ENCODE measurements at regions not wholly inside any gene's neighbourhood (a gene's known extent, or its start where the extent isn't known, plus 50 kb on each side); places are given as distances from the start of the nearest gene placed in this dataset.

- H3K27me3 ChIP-seq = peaks cover 3% of the 10 kb centered on the region
- H3K27ac ChIP-seq = no peak overlapping the region
- H3K79me2 ChIP-seq = no peaks in the 10 kb centered on the region
- no peaks in the 10 kb centered on the region for H3K9me3 ChIP-seq (ENCODE audit: low read depth)
- TF ChIP-seq EZH2 (IDR thresholded peaks at IDR 0.05; ENCODE audit: borderline replicate concordance) (no peak), EZH2phosphoT487 (IDR thresholded peaks at IDR 0.05; ENCODE audit: low read depth, severe bottlenecking, unreplicated experiment) (no peak), CTCF (IDR thresholded peaks at IDR 0.05; ENCODE audit: poor library complexity) (no peak)
- H3K9me2 ChIP-seq (replicated peaks; ENCODE audit: insufficient read depth) = no peaks in the 10 kb centered on the region
- no peak overlapping the region for H3K4me3 ChIP-seq
- WGBS (ENCODE audit: low lambda C conversion rate, missing lambda C conversion rate) = 100% methylated on average over 2 of the region's 2 CpGs
- H4K20me1 ChIP-seq (ENCODE audit: insufficient read depth, poor library complexity, severe bottlenecking) = no peaks in the 10 kb centered on the region
- no peak overlapping the region for H2AFZ ChIP-seq
- H3K36me3 ChIP-seq (replicated peaks; ENCODE audit: insufficient read depth, low read depth) = no peaks in the 10 kb centered on the region
- no peaks in the 10 kb centered on the region for H3K4me1 ChIP-seq (ENCODE audit: insufficient read depth)
- no peak for DNase-seq (ENCODE audit: low spot score)
- no peak overlapping the region for H3K4me2 ChIP-seq
These were observed 215.0 kb upstream of the ZFHX3 start for GRCh38 chr16:73262931-73263330.

- no peaks in the 10 kb centered on the region for H3K4me1 ChIP-seq (ENCODE audit: insufficient read depth)
- no peaks in the 10 kb centered on the region for H3K36me3 ChIP-seq (replicated peaks; ENCODE audit: insufficient read depth, low read depth)
- no peak for DNase-seq (ENCODE audit: low spot score)
- 55% methylated on average over 3 of the region's 3 CpGs for WGBS (ENCODE audit: low lambda C conversion rate, missing lambda C conversion rate)
- H3K79me2 ChIP-seq = no peaks in the 10 kb centered on the region
- H3K9me3 ChIP-seq (ENCODE audit: low read depth) = no peaks in the 10 kb centered on the region
- peaks cover 3% of the 10 kb centered on the region for H3K27me3 ChIP-seq
- no peaks in the 10 kb centered on the region for H3K9me2 ChIP-seq (replicated peaks; ENCODE audit: insufficient read depth)
- TF ChIP-seq CTCF (IDR thresholded peaks at IDR 0.05; ENCODE audit: poor library complexity) (no peak), EZH2 (IDR thresholded peaks at IDR 0.05; ENCODE audit: borderline replicate concordance) (no peak), EZH2phosphoT487 (IDR thresholded peaks at IDR 0.05; ENCODE audit: low read depth, severe bottlenecking, unreplicated experiment) (no peak)
- H3K27ac ChIP-seq = no peak overlapping the region
- no peak overlapping the region for H2AFZ ChIP-seq
- H3K4me3 ChIP-seq = no peak overlapping the region
- no peaks in the 10 kb centered on the region for H4K20me1 ChIP-seq (ENCODE audit: insufficient read depth, poor library complexity, severe bottlenecking)
- H3K4me2 ChIP-seq = no peak overlapping the region
These were observed 207.1 kb upstream of the ZFHX3 start for GRCh38 chr16:73255031-73255430.

GRCh38 chr16:73253922-73254480 is 206.1 kb upstream of the ZFHX3 start:
- Histone ChIP-seq H3K4me2 (no peak overlapping the region), H3K4me1 (ENCODE audit: insufficient read depth) (no peaks in the 10 kb centered on the region), H3K27ac (no peak overlapping the region), H3K79me2 (no peaks in the 10 kb centered on the region), H3K27me3 (no peaks in the 10 kb centered on the region), H3K9me3 (ENCODE audit: low read depth) (no peaks in the 10 kb centered on the region), H2AFZ (no peak overlapping the region), H3K4me3 (no peak overlapping the region), H3K9me2 (replicated peaks; ENCODE audit: insufficient read depth) (no peaks in the 10 kb centered on the region), H3K36me3 (replicated peaks; ENCODE audit: insufficient read depth, low read depth) (no peaks in the 10 kb centered on the region), H4K20me1 (ENCODE audit: insufficient read depth, poor library complexity, severe bottlenecking) (no peaks in the 10 kb centered on the region)
- 85% methylated on average over 3 of the region's 3 CpGs for WGBS (ENCODE audit: low lambda C conversion rate, missing lambda C conversion rate)
- no peak for DNase-seq (ENCODE audit: low spot score)
- no peak for TF ChIP-seq EZH2phosphoT487 (IDR thresholded peaks at IDR 0.05; ENCODE audit: low read depth, severe bottlenecking, unreplicated experiment)
- no peak for TF ChIP-seq CTCF (IDR thresholded peaks at IDR 0.05; ENCODE audit: poor library complexity)
- TF ChIP-seq EZH2 (IDR thresholded peaks at IDR 0.05; ENCODE audit: borderline replicate concordance) = no peak

- no peaks in the 10 kb centered on the region for H3K36me3 ChIP-seq (replicated peaks; ENCODE audit: insufficient read depth, low read depth)
- no peak overlapping the region for H3K4me2 ChIP-seq
- no peaks in the 10 kb centered on the region for H3K9me3 ChIP-seq (ENCODE audit: low read depth)
- H3K79me2 ChIP-seq = no peaks in the 10 kb centered on the region
- H3K9me2 ChIP-seq (replicated peaks; ENCODE audit: insufficient read depth) = no peaks in the 10 kb centered on the region
- H3K27me3 ChIP-seq = no peaks in the 10 kb centered on the region
- WGBS (ENCODE audit: low lambda C conversion rate, missing lambda C conversion rate) = 91% methylated on average over 10 of the region's 10 CpGs
- DNase-seq (ENCODE audit: low spot score) = no peak
- no peak overlapping the region for H3K4me3 ChIP-seq
- no peak overlapping the region for H3K27ac ChIP-seq
- no peaks in the 10 kb centered on the region for H4K20me1 ChIP-seq (ENCODE audit: insufficient read depth, poor library complexity, severe bottlenecking)
- no peak for TF ChIP-seq EZH2phosphoT487 (IDR thresholded peaks at IDR 0.05; ENCODE audit: low read depth, severe bottlenecking, unreplicated experiment)
- TF ChIP-seq CTCF (IDR thresholded peaks at IDR 0.05; ENCODE audit: poor library complexity) = no peak
- TF ChIP-seq EZH2 (IDR thresholded peaks at IDR 0.05; ENCODE audit: borderline replicate concordance) = no peak
- no peak overlapping the region for H2AFZ ChIP-seq
- H3K4me1 ChIP-seq (ENCODE audit: insufficient read depth) = no peaks in the 10 kb centered on the region
These were observed 204.5 kb upstream of the ZFHX3 start for GRCh38 chr16:73252446-73252845.
